ENCODE measurements at regions not wholly inside any gene's neighbourhood (a gene's known extent, or its start where the extent isn't known, plus 50 kb on each side); places are given as distances from the start of the nearest gene placed in this dataset.

DNA sequence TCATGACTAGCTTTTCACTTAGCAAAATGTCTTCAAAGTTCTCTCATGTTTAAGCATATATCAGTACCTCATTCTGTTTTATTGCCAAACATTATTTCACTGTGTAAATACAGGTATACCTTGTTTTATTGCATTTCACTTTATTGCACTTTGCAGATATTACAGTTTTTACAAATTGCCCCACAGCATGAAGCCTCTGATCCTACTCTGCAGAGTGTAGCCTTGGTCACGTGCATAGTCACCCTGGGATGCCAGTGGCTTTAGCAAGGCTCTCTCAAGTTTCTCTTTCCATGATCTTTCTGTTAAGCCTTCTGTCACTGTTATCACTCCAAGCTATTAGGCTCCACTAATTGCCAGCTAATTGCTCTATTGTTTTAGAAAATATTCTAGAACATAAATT, 182.2 kb upstream of the GRIA1 start:
- TF ChIP-seq, protein P1, sequence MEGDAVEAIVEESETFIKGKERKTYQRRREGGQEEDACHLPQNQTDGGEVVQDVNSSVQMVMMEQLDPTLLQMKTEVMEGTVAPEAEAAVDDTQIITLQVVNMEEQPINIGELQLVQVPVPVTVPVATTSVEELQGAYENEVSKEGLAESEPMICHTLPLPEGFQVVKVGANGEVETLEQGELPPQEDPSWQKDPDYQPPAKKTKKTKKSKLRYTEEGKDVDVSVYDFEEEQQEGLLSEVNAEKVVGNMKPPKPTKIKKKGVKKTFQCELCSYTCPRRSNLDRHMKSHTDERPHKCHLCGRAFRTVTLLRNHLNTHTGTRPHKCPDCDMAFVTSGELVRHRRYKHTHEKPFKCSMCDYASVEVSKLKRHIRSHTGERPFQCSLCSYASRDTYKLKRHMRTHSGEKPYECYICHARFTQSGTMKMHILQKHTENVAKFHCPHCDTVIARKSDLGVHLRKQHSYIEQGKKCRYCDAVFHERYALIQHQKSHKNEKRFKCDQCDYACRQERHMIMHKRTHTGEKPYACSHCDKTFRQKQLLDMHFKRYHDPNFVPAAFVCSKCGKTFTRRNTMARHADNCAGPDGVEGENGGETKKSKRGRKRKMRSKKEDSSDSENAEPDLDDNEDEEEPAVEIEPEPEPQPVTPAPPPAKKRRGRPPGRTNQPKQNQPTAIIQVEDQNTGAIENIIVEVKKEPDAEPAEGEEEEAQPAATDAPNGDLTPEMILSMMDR (IDR thresholded peaks at IDR 0.05; ENCODE audit: borderline replicate concordance, extremely low read depth, low read length, poor library complexity, severe bottlenecking): no peak
- no peak for TF ChIP-seq EZH2 (IDR thresholded peaks at IDR 0.05; ENCODE audit: borderline replicate concordance, low read depth, low read length, severe bottlenecking)

Data from DND-41 (cell line).